GM23338 (cell line): ENCODE measurements at regions not wholly inside any gene's neighbourhood (a gene's known extent, or its start where the extent isn't known, plus 50 kb on each side); places are given as distances from the start of the nearest gene placed in this dataset.

Source experiments
- ATAC-seq: fragments of 200-7000 bp; cut with Tn5 transposase; 3 replicates; pipeline ENCODE4 v1.9.1; 2020
- DNase-seq: peaks from one replicate; pipeline ENCODE4 v3.0.0-alpha.2; 2015; ENCODE audit warnings: low spot score
- H2AFZ ChIP-seq: fragments of 200-600 bp; sonication (generic); 2 replicates; pipeline ENCODE4 v1.8.0; 2016; ENCODE audit warnings: antibody characterized with exemption, mild to moderate bottlenecking, moderate library complexity
- H3F3A ChIP-seq: fragments of 200-600 bp; sonication (generic); replicated peaks from 2 replicates; pipeline ENCODE4 v1.8.0; 2017; ENCODE audit warnings: antibody characterized with exemption, mixed run types, low read depth
- H3K27ac ChIP-seq: fragments of 200-600 bp; sonication (generic); 2 replicates; pipeline ENCODE4 v1.6.1; 2016; ENCODE audit warnings: low read depth
- H3K27me3 ChIP-seq: fragments of 200-600 bp; sonication (generic); 2 replicates; pipeline ENCODE4 v1.8.0; 2016; ENCODE audit warnings: mild to moderate bottlenecking, mixed run types, moderate library complexity; ENCODE audit not compliant: insufficient read depth
- H3K36me3 ChIP-seq: fragments of 200-600 bp; sonication (generic); 2 replicates; pipeline ENCODE4 v1.8.0; 2016; ENCODE audit warnings: mild to moderate bottlenecking; ENCODE audit not compliant: insufficient read depth
- H3K4me1 ChIP-seq: fragments of 200-600 bp; sonication (generic); 2 replicates; pipeline ENCODE4 v1.8.0; 2016; ENCODE audit warnings: mild to moderate bottlenecking, moderate library complexity; ENCODE audit not compliant: insufficient read depth
- H3K4me2 ChIP-seq: fragments of 200-600 bp; sonication (generic); 2 replicates; pipeline ENCODE4 v1.7.1; 2017; ENCODE audit warnings: mixed run types
- H3K4me3 ChIP-seq: fragments of 200-600 bp; sonication (generic); 2 replicates; pipeline ENCODE4 v1.6.1; 2016; ENCODE audit warnings: mixed run types
- H3K79me2 ChIP-seq: fragments of 200-600 bp; sonication (generic); replicated peaks from 2 replicates; pipeline ENCODE4 v1.8.0; 2017; ENCODE audit warnings: mild to moderate bottlenecking; ENCODE audit not compliant: insufficient read depth
- H3K9me2 ChIP-seq: fragments of 200-600 bp; sonication (generic); 2 replicates; pipeline ENCODE4 v1.8.0; 2017; ENCODE audit not compliant: insufficient read depth
- H4K20me1 ChIP-seq: fragments of 200-600 bp; sonication (generic); replicated peaks from 2 replicates; pipeline ENCODE4 v1.8.0; 2017; ENCODE audit warnings: mild to moderate bottlenecking; ENCODE audit not compliant: insufficient read depth
- H3K27ac Mint-ChIP-seq: 2 replicates; pipeline ENCODE4 v1.8.0; 2020; ENCODE audit warnings: inconsistent platforms, mild to moderate bottlenecking, moderate library complexity, mixed read lengths
- H3K27me3 Mint-ChIP-seq: 3 replicates; pipeline ENCODE4 v1.8.0; 2022; ENCODE audit warnings: low read depth, mild to moderate bottlenecking, moderate library complexity, mixed read lengths, inconsistent platforms; ENCODE audit not compliant: insufficient read depth, poor library complexity
- H3K36me3 Mint-ChIP-seq: 3 replicates; pipeline ENCODE4 v1.8.0; 2021; ENCODE audit warnings: low read depth, mild to moderate bottlenecking, inconsistent platforms, moderate library complexity, mixed read lengths
- H3K4me1 Mint-ChIP-seq: 3 replicates; pipeline ENCODE4 v1.8.0; 2020; ENCODE audit warnings: mild to moderate bottlenecking, inconsistent platforms, mixed read lengths
- H3K4me3 Mint-ChIP-seq: 3 replicates; pipeline ENCODE4 v1.8.0; 2021; ENCODE audit warnings: moderate library complexity, mild to moderate bottlenecking, inconsistent platforms, mixed read lengths
- H3K9me3 Mint-ChIP-seq: 3 replicates; pipeline ENCODE4 v1.8.0; 2020; ENCODE audit warnings: moderate library complexity, mild to moderate bottlenecking, inconsistent platforms, mixed read lengths
- CREB1 ChIP-seq: fragments of 250-450 bp; sonication (Bioruptor Pico); IDR thresholded peaks from 2 replicates; pipeline ENCODE4 v1.5.0; 2020; ENCODE audit warnings: low read depth, mild to moderate bottlenecking, moderate library complexity
- CTCF ChIP-seq, 2 experiments: fragments of 200-600 bp in 1 of 2; sonication (generic) in 1 of 2; conservative IDR thresholded peaks; 2 replicates each; pipeline versions ENCODE4 v1.5.1 to v1.6.1; 2016 to 2017; ENCODE audit warnings: antibody characterized with exemption in 2 of 2, low read depth in 2 of 2, mild to moderate bottlenecking in 2 of 2, moderate library complexity in 1 of 2
- ETS1 ChIP-seq: IDR thresholded peaks from 2 replicates; pipeline ENCODE4 v1.6.1; 2016; ENCODE audit warnings: antibody characterized with exemption
- EZH2 ChIP-seq: fragments of 200-600 bp; sonication (generic); IDR thresholded peaks from one replicate; pipeline ENCODE4 v1.8.0; 2017; ENCODE audit warnings: antibody characterized with exemption, mild to moderate bottlenecking, low read depth; ENCODE audit not compliant: unreplicated experiment
- EZH2phosphoT487 ChIP-seq: fragments of 200-600 bp; sonication (generic); IDR thresholded peaks from one replicate; pipeline ENCODE4 v1.8.1; 2018; ENCODE audit warnings: antibody characterized with exemption; ENCODE audit not compliant: unreplicated experiment
- JUNB ChIP-seq: IDR thresholded peaks from one replicate; pipeline ENCODE4 v1.6.1; 2016; ENCODE audit warnings: antibody characterized with exemption; ENCODE audit not compliant: unreplicated experiment
- NANOG ChIP-seq: IDR thresholded peaks from 2 replicates; pipeline ENCODE4 v1.6.1; 2016; ENCODE audit warnings: antibody characterized with exemption, borderline replicate concordance
- POLR2AphosphoS5 ChIP-seq: IDR thresholded peaks from 2 replicates; pipeline ENCODE4 v1.6.1; 2016; ENCODE audit warnings: antibody characterized with exemption, low read depth
- REST ChIP-seq: IDR thresholded peaks from one replicate; pipeline ENCODE4 v1.6.1; 2018; ENCODE audit warnings: antibody characterized with exemption; ENCODE audit not compliant: unreplicated experiment
- STAT1 ChIP-seq: IDR thresholded peaks from one replicate; pipeline ENCODE4 v1.6.1; 2016; ENCODE audit warnings: antibody characterized with exemption; ENCODE audit not compliant: unreplicated experiment
- ZNF114 ChIP-seq: fragments of 250-450 bp; sonication (Bioruptor Pico); IDR thresholded peaks from 2 replicates; pipeline ENCODE4 v1.5.0; 2020; ENCODE audit warnings: mild to moderate bottlenecking, moderate library complexity
- ZNF331 ChIP-seq: fragments of 250-450 bp; sonication (Bioruptor Pico); IDR thresholded peaks from 2 replicates; pipeline ENCODE4 v1.5.0; 2020; ENCODE audit warnings: low read depth, mild to moderate bottlenecking, moderate library complexity
- ZNF462 ChIP-seq: fragments of 250-450 bp; sonication (Bioruptor Pico); IDR thresholded peaks from 2 replicates; pipeline ENCODE4 v1.5.0; 2020; ENCODE audit warnings: mild to moderate bottlenecking, moderate library complexity

GRCh38 chr7:85386460-85386859 is 199.6 kb upstream of the SEMA3D start:
- no peak overlapping the region for H3K27ac Mint-ChIP-seq
- no peaks in the 10 kb centered on the region for H3K4me1 Mint-ChIP-seq
- Histone ChIP-seq H3K4me1 (no peaks in the 10 kb centered on the region), H3K4me2 (no peak overlapping the region), H3K27me3 (no peaks in the 10 kb centered on the region), H4K20me1 (no peaks in the 10 kb centered on the region), H2AFZ (no peak overlapping the region), H3F3A (no peaks in the 10 kb centered on the region), H3K36me3 (no peaks in the 10 kb centered on the region), H3K27ac (no peak overlapping the region), H3K79me2 (no peaks in the 10 kb centered on the region), H3K9me2 (no peaks in the 10 kb centered on the region), H3K4me3 (no peak overlapping the region)
- H3K27me3 Mint-ChIP-seq: peaks cover 1% of the 10 kb centered on the region
- ATAC-seq (no peak), DNase-seq (no peak)
- H3K36me3 Mint-ChIP-seq: no peaks in the 10 kb centered on the region
- no peak overlapping the region for H3K4me3 Mint-ChIP-seq
- TF ChIP-seq ZNF462 (CRISPR knock-in tag) (no peak), ZNF331 (no peak), ETS1 (no peak), REST (no peak), EZH2phosphoT487 (no peak), CREB1 (CRISPR knock-in tag) (no peak), EZH2 (no peak), CTCF (conservative IDR thresholded peaks at IDR 0.05; ENCODE audit: low read depth in 2 of 2) (no peak), NANOG (no peak), JUNB (no peak), STAT1 (no peak), ZNF114 (CRISPR knock-in tag) (no peak), POLR2AphosphoS5 (no peak)
- H3K9me3 Mint-ChIP-seq: no peaks in the 10 kb centered on the region
